ENCODE measurements at regions not wholly inside any gene's neighbourhood (a gene's known extent, or its start where the extent isn't known, plus 50 kb on each side); places are given as distances from the start of the nearest gene placed in this dataset.

- Mint-ChIP-seq H3K27me3 (ENCODE audit: low read depth) (peaks cover 4% of the 10 kb centered on the region; the same call in 1 of the 2 replicates), H3K36me3 (peaks cover 74% of the 10 kb centered on the region), H3K4me3 (no peak overlapping the region), H3K9me3 (peaks cover 89% of the 10 kb centered on the region), H3K27ac (no peak overlapping the region), H3K4me1 (no peaks in the 10 kb centered on the region)
- DNase-seq (ENCODE audit: low spot score) (no peak), ATAC-seq (no peak)
- no peak for TF ChIP-seq ERG (CRISPR knock-in tag; IDR thresholded peaks at IDR 0.05)
- TF ChIP-seq FOXJ3 (CRISPR knock-in tag; IDR thresholded peaks at IDR 0.05; ENCODE audit: borderline replicate concordance), result no peak
- no peak for TF ChIP-seq ZNF232 (CRISPR knock-in tag; IDR thresholded peaks at IDR 0.05)
- CTCF ChIA-PET, result no interaction called here
- POLR2A ChIA-PET, result no interaction called here
Observed at GRCh38 chr2:5959836-5960820, 267.9 kb downstream of the SOX11 start.

GRCh38 chr2:5967506-5967905 is 275.3 kb downstream of the SOX11 start:
- no peak for DNase-seq (ENCODE audit: low spot score)
- ChIA-PET POLR2A (no interaction called here), CTCF (no interaction called here)
- H3K27me3 Mint-ChIP-seq (ENCODE audit: low read depth), result peaks cover 15% of the 10 kb centered on the region
- no peak overlapping the region for H3K4me3 Mint-ChIP-seq
- TF ChIP-seq ZNF671 (CRISPR knock-in tag; IDR thresholded peaks at IDR 0.05) (no peak), NFYB (CRISPR knock-in tag; conservative IDR thresholded peaks at IDR 0.05; ENCODE audit: low read depth) (no peak), IRF1 (CRISPR knock-in tag; IDR thresholded peaks at IDR 0.05) (no peak), ZNF317 (CRISPR knock-in tag; IDR thresholded peaks at IDR 0.05; ENCODE audit: borderline replicate concordance, low read depth) (no peak), NFATC4 (CRISPR knock-in tag; IDR thresholded peaks at IDR 0.05) (no peak)
- H3K36me3 Mint-ChIP-seq, result peaks cover 72% of the 10 kb centered on the region
- no peak overlapping the region for H3K27ac Mint-ChIP-seq
- ATAC-seq, result no peak
- no peaks in the 10 kb centered on the region for H3K4me1 Mint-ChIP-seq
- peaks cover 83% of the 10 kb centered on the region for H3K9me3 Mint-ChIP-seq

GRCh38 chr2:5969303-5969702 is 277.1 kb downstream of the SOX11 start:
- DNase-seq (ENCODE audit: low spot score) (no peak), ATAC-seq (no peak)
- Mint-ChIP-seq H3K27me3 (ENCODE audit: low read depth) (peaks cover 15% of the 10 kb centered on the region), H3K4me3 (no peak overlapping the region), H3K27ac (no peak overlapping the region), H3K4me1 (no peaks in the 10 kb centered on the region), H3K9me3 (peaks cover 78% of the 10 kb centered on the region), H3K36me3 (peaks cover 66% of the 10 kb centered on the region)
- ChIA-PET POLR2A (no interaction called here), CTCF (no interaction called here)
- TF ChIP-seq ESRRA (CRISPR knock-in tag; IDR thresholded peaks at IDR 0.05; ENCODE audit: borderline replicate concordance) (no peak), FOXP4 (CRISPR knock-in tag; IDR thresholded peaks at IDR 0.05) (no peak), MXD4 (CRISPR knock-in tag; IDR thresholded peaks at IDR 0.05; ENCODE audit: borderline replicate concordance) (no peak), E2F5 (CRISPR knock-in tag; IDR thresholded peaks at IDR 0.05) (no peak), USF2 (CRISPR knock-in tag; IDR thresholded peaks at IDR 0.05) (no peak), CTCF (IDR thresholded peaks at IDR 0.05) (no peak)

Measured in WTC11 (cell line).